ENCODE measurements at regions not wholly inside any gene's neighbourhood (a gene's known extent, or its start where the extent isn't known, plus 50 kb on each side); places are given as distances from the start of the nearest gene placed in this dataset.

DNA sequence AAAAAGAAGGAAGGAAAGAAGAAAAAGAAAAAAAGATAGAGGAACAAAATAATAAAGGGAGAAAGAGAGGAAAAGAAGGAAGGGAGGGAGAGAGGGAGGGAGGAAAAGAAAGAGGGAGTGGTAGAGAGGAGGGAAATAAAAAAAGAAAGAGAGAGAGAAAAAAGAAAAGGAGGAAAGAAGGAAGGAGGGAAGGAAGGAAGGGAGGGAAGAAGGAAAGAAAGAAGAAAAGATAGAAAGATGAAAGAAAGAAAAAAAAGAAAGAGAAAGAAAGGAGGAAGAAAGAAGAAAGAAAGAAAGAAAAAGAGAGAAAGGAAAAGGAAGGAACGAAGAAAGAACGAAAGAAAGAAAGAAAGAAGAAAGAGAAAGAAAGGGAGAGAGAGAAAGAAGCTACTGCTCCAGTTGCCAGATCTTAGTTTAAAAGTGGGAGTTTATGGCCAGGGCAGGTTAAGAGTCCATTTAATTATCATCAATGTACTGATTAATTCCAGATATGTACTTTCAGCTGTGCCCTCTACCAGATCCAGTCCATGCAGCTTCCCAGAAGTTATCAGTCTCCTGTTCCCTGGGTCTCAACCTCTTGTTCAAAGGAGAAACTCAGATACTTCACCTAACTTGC, 1378.5 kb upstream of the NUDT12 start:
- Histone ChIP-seq H3K27me3 (replicated peaks in 1 of 4; ENCODE audit: control extremely low read depth in 1 of 4, control insufficient read depth in 3 of 4, insufficient read depth in 4 of 4, low read length in 3 of 4) (no peaks in the 10 kb centered on the region), H2AFZ (ENCODE audit: insufficient read depth, low read depth, low read length, poor library complexity, severe bottlenecking) (no peak overlapping the region), H3K9ac (ENCODE audit: low read length) (no peak overlapping the region), H3K79me2 (ENCODE audit: control insufficient read depth, insufficient read depth, low read length) (no peaks in the 10 kb centered on the region), H3K4me1 (ENCODE audit: control insufficient read depth in 2 of 2, insufficient read depth in 2 of 2, low read length in 2 of 2) (no peaks in the 10 kb centered on the region), H3K36me3 (replicated peaks in 1 of 2; ENCODE audit: control extremely low read depth in 1 of 2, control insufficient read depth in 1 of 2, extremely low read depth in 1 of 2, insufficient read depth in 2 of 2, low read length in 1 of 2) (no peaks in the 10 kb centered on the region), H3K9me3 (ENCODE audit: control extremely low read depth in 1 of 3, control insufficient read depth in 2 of 3, insufficient read depth in 1 of 3, low read length in 2 of 3) (no peaks in the 10 kb centered on the region), H4K20me1 (ENCODE audit: control insufficient read depth, insufficient read depth, low read length, poor library complexity, severe bottlenecking) (no peaks in the 10 kb centered on the region), H3K4me3 (ENCODE audit: control extremely low read depth in 1 of 5, extremely low read depth in 1 of 5, insufficient read depth in 1 of 5, low read depth in 2 of 5, low read length in 4 of 5) (no peak overlapping the region), H3K27ac (ENCODE audit: low read length in 2 of 2) (no peak overlapping the region), H3K4me2 (replicated peaks; ENCODE audit: low read depth, low read length, poor library complexity, severe bottlenecking) (no peak overlapping the region)
- Mint-ChIP-seq H3K27me3 (no peaks in the 10 kb centered on the region), H3K4me1 (no peaks in the 10 kb centered on the region), H3K9me3 (ENCODE audit: insufficient read depth) (no peaks in the 10 kb centered on the region), H3K4me3 (no peak overlapping the region), H3K27ac (no peak overlapping the region)
- intact Hi-C loops (cut with micrococcal nuclease) = no loop called here
- ChIA-PET POLR2A (no interaction called here), CTCF (no interaction called here)
- TF ChIP-seq CTCF (IDR thresholded peaks at IDR 0.05) (peak; percentile 32), EZH2 (IDR thresholded peaks at IDR 0.05; ENCODE audit: borderline replicate concordance, insufficient read depth, low read depth, low read length, poor library complexity, severe bottlenecking) (no peak)
- no peak for DNase-seq
- ATAC-seq (ENCODE audit: low read depth) = no peak
- WGBS (ENCODE audit: insufficient coverage) = 65% methylated on average over 2 of the region's 2 CpGs

GRCh38 chr5:104937598-104937997, 1375.0 kb upstream of the NUDT12 start:
- Mint-ChIP-seq H3K4me1 (no peaks in the 10 kb centered on the region), H3K4me3 (no peak overlapping the region), H3K27me3 (no peaks in the 10 kb centered on the region), H3K9me3 (ENCODE audit: insufficient read depth) (no peaks in the 10 kb centered on the region), H3K27ac (no peak overlapping the region)
- Histone ChIP-seq H3K4me2 (replicated peaks; ENCODE audit: low read depth, low read length, poor library complexity, severe bottlenecking) (no peak overlapping the region), H4K20me1 (ENCODE audit: control insufficient read depth, insufficient read depth, low read length, poor library complexity, severe bottlenecking) (no peaks in the 10 kb centered on the region), H3K9me3 (ENCODE audit: control extremely low read depth in 1 of 3, control insufficient read depth in 2 of 3, insufficient read depth in 1 of 3, low read length in 2 of 3) (no peaks in the 10 kb centered on the region), H3K36me3 (replicated peaks in 1 of 2; ENCODE audit: control extremely low read depth in 1 of 2, control insufficient read depth in 1 of 2, extremely low read depth in 1 of 2, insufficient read depth in 2 of 2, low read length in 1 of 2) (no peaks in the 10 kb centered on the region), H3K4me1 (ENCODE audit: control insufficient read depth in 2 of 2, insufficient read depth in 2 of 2, low read length in 2 of 2) (no peaks in the 10 kb centered on the region), H3K27ac (ENCODE audit: low read length in 2 of 2) (no peak overlapping the region), H3K9ac (ENCODE audit: low read length) (no peak overlapping the region), H3K27me3 (replicated peaks in 1 of 4; ENCODE audit: control extremely low read depth in 1 of 4, control insufficient read depth in 3 of 4, insufficient read depth in 4 of 4, low read length in 3 of 4) (no peaks in the 10 kb centered on the region), H2AFZ (ENCODE audit: insufficient read depth, low read depth, low read length, poor library complexity, severe bottlenecking) (no peak overlapping the region), H3K4me3 (ENCODE audit: control extremely low read depth in 1 of 5, extremely low read depth in 1 of 5, insufficient read depth in 1 of 5, low read depth in 2 of 5, low read length in 4 of 5) (no peak overlapping the region), H3K79me2 (ENCODE audit: control insufficient read depth, insufficient read depth, low read length) (no peaks in the 10 kb centered on the region)
- ATAC-seq (ENCODE audit: low read depth) (no peak), DNase-seq (no peak)
- no peak for TF ChIP-seq CTCF (IDR thresholded peaks at IDR 0.05)
- TF ChIP-seq EZH2 (IDR thresholded peaks at IDR 0.05; ENCODE audit: borderline replicate concordance, insufficient read depth, low read depth, low read length, poor library complexity, severe bottlenecking) = no peak
- CTCF ChIA-PET = no interaction called here
- WGBS (ENCODE audit: insufficient coverage) = no CpG with 5 or more reads among the region's 1 CpG
- POLR2A ChIA-PET = no interaction called here
- intact Hi-C loops (cut with micrococcal nuclease) = no loop called here
